K562 (cell line): ENCODE measurements at regions not wholly inside any gene's neighbourhood (a gene's known extent, or its start where the extent isn't known, plus 50 kb on each side); places are given as distances from the start of the nearest gene placed in this dataset.

Source experiments
- DDX20 ChIP-seq: fragments of 450-650 bp; IDR thresholded peaks from 2 replicates; pipeline ENCODE4 v1.6.1; 2016; ENCODE audit warnings: missing genetic modification characterization, low read depth, mild to moderate bottlenecking, missing compliant biosample characterization, moderate library complexity
- ETV1 ChIP-seq: fragments of 450-650 bp; conservative IDR thresholded peaks from 2 replicates; pipeline ENCODE4 v1.6.1; 2016; ENCODE audit warnings: missing genetic modification characterization, control low read depth, low read depth, missing compliant biosample characterization
- HLTF ChIP-seq: fragments of 450-650 bp; IDR thresholded peaks from 2 replicates; pipeline ENCODE4 v1.6.1; 2016
- HMG20A ChIP-seq: fragments of 450-650 bp; formaldehyde crosslinking; conservative IDR thresholded peaks from 2 replicates; pipeline ENCODE4 v1.4.0; 2020; ENCODE audit warnings: mild to moderate bottlenecking, mixed read lengths
- ILF3 ChIP-seq: fragments of 450-650 bp; IDR thresholded peaks from 2 replicates; pipeline ENCODE4 v1.6.1; 2018; ENCODE audit warnings: antibody characterized with exemption, mild to moderate bottlenecking, moderate library complexity, borderline replicate concordance
- LCOR ChIP-seq: sonication (generic); formaldehyde crosslinking; IDR thresholded peaks from 2 replicates; pipeline ENCODE4 v1.8.0; 2022; ENCODE audit warnings: mild to moderate bottlenecking, missing genetic modification reagents
- NFATC3 ChIP-seq: fragments of 450-650 bp; IDR thresholded peaks from 2 replicates; pipeline ENCODE4 v1.6.1; 2017; ENCODE audit warnings: mild to moderate bottlenecking
- NR2C1 ChIP-seq, 2 experiments: fragments of 450-650 bp; IDR thresholded peaks; 2 replicates each; pipeline ENCODE4 v1.6.1; 2017; ENCODE audit warnings: mild to moderate bottlenecking in 2 of 2, antibody characterized with exemption in 1 of 2, inconsistent platforms in 1 of 2, missing compliant biosample characterization in 1 of 2, missing genetic modification characterization in 1 of 2
- POLR2AphosphoS2 ChIP-seq: IDR thresholded peaks from 2 replicates; pipeline ENCODE4 v1.6.1; 2012; ENCODE audit warnings: low read length, improper control_type of control experiment
- RBM17 ChIP-seq: fragments of 200-400 bp; formaldehyde crosslinking; IDR thresholded peaks from 2 replicates; pipeline ENCODE4 v1.6.1; 2017; ENCODE audit warnings: low read depth, mild to moderate bottlenecking, low read length, borderline replicate concordance
- ZNF121 ChIP-seq: sonication (generic); formaldehyde crosslinking; conservative IDR thresholded peaks from 2 replicates; pipeline ENCODE4 v1.8.0; 2022; ENCODE audit warnings: missing genetic modification reagents
- ZNF232 ChIP-seq: sonication (generic); formaldehyde crosslinking; IDR thresholded peaks from 2 replicates; pipeline ENCODE4 v1.8.0; 2022; ENCODE audit warnings: mild to moderate bottlenecking, missing genetic modification reagents
- ZNF57 ChIP-seq: fragments of 450-650 bp; formaldehyde crosslinking; IDR thresholded peaks from 2 replicates; pipeline ENCODE4 v1.4.0; 2020; ENCODE audit warnings: mild to moderate bottlenecking, moderate library complexity
- ZNF717 ChIP-seq: fragments of 250-450 bp; sonication (Bioruptor Pico); IDR thresholded peaks from 2 replicates; pipeline ENCODE4 v1.5.0; 2021
- TF ChIP-seq, protein P1 (sequence below): fragments of 450-650 bp; IDR thresholded peaks from 2 replicates; pipeline ENCODE4 v1.6.1; 2016; ENCODE audit warnings: missing biosample characterization, missing genetic modification characterization
- TF ChIP-seq, protein P2 (sequence below): fragments of 450-650 bp; IDR thresholded peaks from 2 replicates; pipeline ENCODE4 v1.6.1; 2016; ENCODE audit warnings: borderline replicate concordance
- TF ChIP-seq, protein P3 (sequence below): IDR thresholded peaks from 2 replicates; pipeline ENCODE4 v1.6.1; 2014; ENCODE audit warnings: antibody characterized with exemption
- TF ChIP-seq, protein P4 (sequence below): fragments of 200-800 bp; sonication (Bioruptor generic); IDR thresholded peaks from 2 replicates; pipeline ENCODE4 v1.6.1; 2017; ENCODE audit warnings: missing genetic modification characterization, missing compliant biosample characterization
- TF ChIP-seq, protein P5 (sequence below): fragments of 450-650 bp; IDR thresholded peaks from 2 replicates; pipeline ENCODE4 v1.6.1; 2018; ENCODE audit not compliant: partially characterized antibody

DNA sequence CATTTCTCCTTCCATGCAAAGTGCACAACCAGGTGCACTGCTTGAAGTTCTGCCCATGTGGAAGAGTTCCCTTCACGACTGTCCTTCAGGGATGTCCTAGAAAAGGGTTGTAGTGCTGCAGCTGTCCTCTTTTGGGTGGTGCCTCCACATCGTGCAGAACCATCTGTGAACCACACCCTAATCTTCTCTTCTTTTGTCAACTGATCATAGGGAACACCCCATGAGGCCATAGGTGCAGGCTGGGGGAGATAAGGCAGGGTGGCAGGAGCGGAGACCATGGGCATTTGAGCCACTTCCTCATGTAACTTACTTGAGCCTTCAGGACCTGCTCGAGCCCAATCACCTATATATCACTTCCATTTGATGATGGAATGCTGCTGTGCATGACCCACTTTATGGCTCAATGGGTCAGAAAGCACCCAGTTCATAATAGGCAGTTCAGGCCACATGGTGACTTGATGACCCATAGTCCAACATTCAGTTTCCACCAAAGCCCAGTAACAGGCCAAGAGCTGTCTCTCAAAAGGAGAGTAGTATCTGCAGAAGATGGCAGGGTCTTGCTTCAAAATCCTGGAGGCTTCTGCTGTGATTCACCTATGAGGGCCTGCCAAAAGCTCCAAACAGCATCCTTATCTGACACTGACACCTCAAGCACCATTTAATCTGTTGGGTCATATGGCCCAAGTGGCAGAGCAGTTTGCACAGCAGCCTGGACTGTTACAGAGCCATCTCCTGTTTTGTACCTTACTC is 84.7 kb upstream of the CYRIA start (continued):
- TF ChIP-seq LCOR (peak; percentile 82), ZNF232 (no peak), NR2C1 (IDR thresholded peaks at IDR 0.05) (no peak), NR2C1 (tag; IDR thresholded peaks at IDR 0.05) (peak; percentile 17; the same call in 1 of the 2 replicates), ILF3 (no peak), NFATC3 (no peak), ZNF121 (no peak), ETV1 (tag) (no peak), HMG20A (CRISPR knock-in tag) (0 out of 2 replicates have a peak, but pooled peaks have one; percentile 30), ZNF57 (CRISPR knock-in tag) (no peak), RBM17 (no peak), POLR2AphosphoS2 (no peak), DDX20 (tag) (no peak), HLTF (no peak), ZNF717 (CRISPR knock-in tag) (no peak)
- TF ChIP-seq, protein P1, sequence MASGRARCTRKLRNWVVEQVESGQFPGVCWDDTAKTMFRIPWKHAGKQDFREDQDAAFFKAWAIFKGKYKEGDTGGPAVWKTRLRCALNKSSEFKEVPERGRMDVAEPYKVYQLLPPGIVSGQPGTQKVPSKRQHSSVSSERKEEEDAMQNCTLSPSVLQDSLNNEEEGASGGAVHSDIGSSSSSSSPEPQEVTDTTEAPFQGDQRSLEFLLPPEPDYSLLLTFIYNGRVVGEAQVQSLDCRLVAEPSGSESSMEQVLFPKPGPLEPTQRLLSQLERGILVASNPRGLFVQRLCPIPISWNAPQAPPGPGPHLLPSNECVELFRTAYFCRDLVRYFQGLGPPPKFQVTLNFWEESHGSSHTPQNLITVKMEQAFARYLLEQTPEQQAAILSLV (tag) = no peak
- TF ChIP-seq, protein P2, sequence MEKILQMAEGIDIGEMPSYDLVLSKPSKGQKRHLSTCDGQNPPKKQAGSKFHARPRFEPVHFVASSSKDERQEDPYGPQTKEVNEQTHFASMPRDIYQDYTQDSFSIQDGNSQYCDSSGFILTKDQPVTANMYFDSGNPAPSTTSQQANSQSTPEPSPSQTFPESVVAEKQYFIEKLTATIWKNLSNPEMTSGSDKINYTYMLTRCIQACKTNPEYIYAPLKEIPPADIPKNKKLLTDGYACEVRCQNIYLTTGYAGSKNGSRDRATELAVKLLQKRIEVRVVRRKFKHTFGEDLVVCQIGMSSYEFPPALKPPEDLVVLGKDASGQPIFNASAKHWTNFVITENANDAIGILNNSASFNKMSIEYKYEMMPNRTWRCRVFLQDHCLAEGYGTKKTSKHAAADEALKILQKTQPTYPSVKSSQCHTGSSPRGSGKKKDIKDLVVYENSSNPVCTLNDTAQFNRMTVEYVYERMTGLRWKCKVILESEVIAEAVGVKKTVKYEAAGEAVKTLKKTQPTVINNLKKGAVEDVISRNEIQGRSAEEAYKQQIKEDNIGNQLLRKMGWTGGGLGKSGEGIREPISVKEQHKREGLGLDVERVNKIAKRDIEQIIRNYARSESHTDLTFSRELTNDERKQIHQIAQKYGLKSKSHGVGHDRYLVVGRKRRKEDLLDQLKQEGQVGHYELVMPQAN = no peak
- TF ChIP-seq, protein P3, sequence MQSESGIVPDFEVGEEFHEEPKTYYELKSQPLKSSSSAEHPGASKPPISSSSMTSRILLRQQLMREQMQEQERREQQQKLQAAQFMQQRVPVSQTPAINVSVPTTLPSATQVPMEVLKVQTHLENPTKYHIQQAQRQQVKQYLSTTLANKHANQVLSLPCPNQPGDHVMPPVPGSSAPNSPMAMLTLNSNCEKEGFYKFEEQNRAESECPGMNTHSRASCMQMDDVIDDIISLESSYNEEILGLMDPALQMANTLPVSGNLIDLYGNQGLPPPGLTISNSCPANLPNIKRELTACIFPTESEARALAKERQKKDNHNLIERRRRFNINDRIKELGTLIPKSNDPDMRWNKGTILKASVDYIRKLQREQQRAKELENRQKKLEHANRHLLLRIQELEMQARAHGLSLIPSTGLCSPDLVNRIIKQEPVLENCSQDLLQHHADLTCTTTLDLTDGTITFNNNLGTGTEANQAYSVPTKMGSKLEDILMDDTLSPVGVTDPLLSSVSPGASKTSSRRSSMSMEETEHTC = peak; percentile 40; the same call in 1 of the 2 replicates
- TF ChIP-seq, protein P4, sequence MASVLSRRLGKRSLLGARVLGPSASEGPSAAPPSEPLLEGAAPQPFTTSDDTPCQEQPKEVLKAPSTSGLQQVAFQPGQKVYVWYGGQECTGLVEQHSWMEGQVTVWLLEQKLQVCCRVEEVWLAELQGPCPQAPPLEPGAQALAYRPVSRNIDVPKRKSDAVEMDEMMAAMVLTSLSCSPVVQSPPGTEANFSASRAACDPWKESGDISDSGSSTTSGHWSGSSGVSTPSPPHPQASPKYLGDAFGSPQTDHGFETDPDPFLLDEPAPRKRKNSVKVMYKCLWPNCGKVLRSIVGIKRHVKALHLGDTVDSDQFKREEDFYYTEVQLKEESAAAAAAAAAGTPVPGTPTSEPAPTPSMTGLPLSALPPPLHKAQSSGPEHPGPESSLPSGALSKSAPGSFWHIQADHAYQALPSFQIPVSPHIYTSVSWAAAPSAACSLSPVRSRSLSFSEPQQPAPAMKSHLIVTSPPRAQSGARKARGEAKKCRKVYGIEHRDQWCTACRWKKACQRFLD (CRISPR knock-in tag) = peak; percentile 51; the same call in 1 of the 2 replicates
- TF ChIP-seq, protein P5, sequence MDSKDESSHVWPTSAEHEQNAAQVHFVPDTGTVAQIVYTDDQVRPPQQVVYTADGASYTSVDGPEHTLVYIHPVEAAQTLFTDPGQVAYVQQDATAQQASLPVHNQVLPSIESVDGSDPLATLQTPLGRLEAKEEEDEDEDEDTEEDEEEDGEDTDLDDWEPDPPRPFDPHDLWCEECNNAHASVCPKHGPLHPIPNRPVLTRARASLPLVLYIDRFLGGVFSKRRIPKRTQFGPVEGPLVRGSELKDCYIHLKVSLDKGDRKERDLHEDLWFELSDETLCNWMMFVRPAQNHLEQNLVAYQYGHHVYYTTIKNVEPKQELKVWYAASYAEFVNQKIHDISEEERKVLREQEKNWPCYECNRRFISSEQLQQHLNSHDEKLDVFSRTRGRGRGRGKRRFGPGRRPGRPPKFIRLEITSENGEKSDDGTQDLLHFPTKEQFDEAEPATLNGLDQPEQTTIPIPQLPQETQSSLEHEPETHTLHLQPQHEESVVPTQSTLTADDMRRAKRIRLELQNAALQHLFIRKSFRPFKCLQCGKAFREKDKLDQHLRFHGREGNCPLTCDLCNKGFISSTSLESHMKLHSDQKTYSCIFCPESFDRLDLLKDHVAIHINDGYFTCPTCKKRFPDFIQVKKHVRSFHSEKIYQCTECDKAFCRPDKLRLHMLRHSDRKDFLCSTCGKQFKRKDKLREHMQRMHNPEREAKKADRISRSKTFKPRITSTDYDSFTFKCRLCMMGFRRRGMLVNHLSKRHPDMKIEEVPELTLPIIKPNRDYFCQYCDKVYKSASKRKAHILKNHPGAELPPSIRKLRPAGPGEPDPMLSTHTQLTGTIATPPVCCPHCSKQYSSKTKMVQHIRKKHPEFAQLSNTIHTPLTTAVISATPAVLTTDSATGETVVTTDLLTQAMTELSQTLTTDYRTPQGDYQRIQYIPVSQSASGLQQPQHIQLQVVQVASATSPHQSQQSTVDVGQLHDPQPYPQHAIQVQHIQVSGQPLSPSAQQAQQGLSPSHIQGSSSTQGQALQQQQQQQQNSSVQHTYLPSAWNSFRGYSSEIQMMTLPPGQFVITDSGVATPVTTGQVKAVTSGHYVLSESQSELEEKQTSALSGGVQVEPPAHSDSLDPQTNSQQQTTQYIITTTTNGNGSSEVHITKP = no peak
